Heart left ventricle (tissue), 13 donors: ENCODE measurements at regions not wholly inside any gene's neighbourhood (a gene's known extent, or its start where the extent isn't known, plus 50 kb on each side); places are given as distances from the start of the nearest gene placed in this dataset.

Experiments
- POLR2A ChIP-seq, 2 donors: fragments of 450-650 bp; IDR thresholded peaks; one replicate each; pipeline ENCODE4 v1.6.1; 2017; ENCODE audit warnings: antibody characterized with exemption in 2 of 2, mild to moderate bottlenecking in 2 of 2, moderate library complexity in 2 of 2
- TF ChIP-seq, protein P1 (sequence below), 12 donors: fragments of 200-600 bp; sonication (generic) in 4 of 12; IDR thresholded peaks; one replicate each; pipeline versions ENCODE4 v1.5.0 to v1.8.0; 2018 to 2022; ENCODE audit warnings: antibody characterized with exemption in 12 of 12, mild to moderate bottlenecking in 5 of 12
- donor health status: ischemic (EF 13 %, LVEDD 7.1; RV severe dilation, severe dysfunction).
- donor health status: DM: no; HTN: yes; CAD: no.
- donor health status: DM: no; HTN: no; CAD: no.
- donor health status: ischemic (EF 25% LVEDD 6.9; RV normal size, moderate dysfunction).
- donor health status: ischemic (EF 25% LVEDD 5.7; RV mildly dilated, moderate dysfunction).
- donor health status: ischemic (EF 35%, LVEDD 5.7; RV mildly dilated, moderate dysfunction).
- donor health status: nonischemic (EF 11% LVEDD 7.7; RV severe dilation, severe dysfunction).
- donor health status: DM: yes; HTN: yes; CAD: no.
- donor health status: PGD.
- donor health status: ischemic (EF 29% LVEDD 5.4; RV normal size, mild dysfunction).
- donor health status: nonischemic (EF 23%, LVEDD 6.1; RV moderate dilation, normal function).

DNA sequence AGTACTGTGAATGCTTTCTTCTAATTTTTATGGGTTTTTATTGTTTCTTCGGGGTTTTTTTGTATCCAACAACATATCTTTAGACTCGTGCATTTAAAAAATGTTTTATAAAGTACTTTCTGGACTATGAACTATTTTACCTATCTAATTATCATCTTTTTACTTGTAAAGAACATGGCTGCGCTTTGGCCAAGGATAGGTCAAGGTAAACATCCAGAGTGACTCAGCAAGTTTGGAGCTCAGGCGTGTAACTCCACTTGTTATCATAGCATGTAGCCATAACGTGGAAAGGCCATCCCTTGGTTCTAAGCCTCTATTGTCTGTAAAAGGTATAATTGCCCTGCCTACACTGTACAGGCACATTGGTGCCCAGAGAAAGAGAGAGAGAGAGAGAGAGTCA lies 818.0 kb upstream of the GOT2 start:
- no peak for TF ChIP-seq POLR2A (IDR thresholded peaks at IDR 0.05)
- TF ChIP-seq, protein P1, sequence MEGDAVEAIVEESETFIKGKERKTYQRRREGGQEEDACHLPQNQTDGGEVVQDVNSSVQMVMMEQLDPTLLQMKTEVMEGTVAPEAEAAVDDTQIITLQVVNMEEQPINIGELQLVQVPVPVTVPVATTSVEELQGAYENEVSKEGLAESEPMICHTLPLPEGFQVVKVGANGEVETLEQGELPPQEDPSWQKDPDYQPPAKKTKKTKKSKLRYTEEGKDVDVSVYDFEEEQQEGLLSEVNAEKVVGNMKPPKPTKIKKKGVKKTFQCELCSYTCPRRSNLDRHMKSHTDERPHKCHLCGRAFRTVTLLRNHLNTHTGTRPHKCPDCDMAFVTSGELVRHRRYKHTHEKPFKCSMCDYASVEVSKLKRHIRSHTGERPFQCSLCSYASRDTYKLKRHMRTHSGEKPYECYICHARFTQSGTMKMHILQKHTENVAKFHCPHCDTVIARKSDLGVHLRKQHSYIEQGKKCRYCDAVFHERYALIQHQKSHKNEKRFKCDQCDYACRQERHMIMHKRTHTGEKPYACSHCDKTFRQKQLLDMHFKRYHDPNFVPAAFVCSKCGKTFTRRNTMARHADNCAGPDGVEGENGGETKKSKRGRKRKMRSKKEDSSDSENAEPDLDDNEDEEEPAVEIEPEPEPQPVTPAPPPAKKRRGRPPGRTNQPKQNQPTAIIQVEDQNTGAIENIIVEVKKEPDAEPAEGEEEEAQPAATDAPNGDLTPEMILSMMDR (IDR thresholded peaks at IDR 0.05): no peak
